H9 (cell line): ENCODE measurements at regions not wholly inside any gene's neighbourhood (a gene's known extent, or its start where the extent isn't known, plus 50 kb on each side); places are given as distances from the start of the nearest gene placed in this dataset.

ENCODE experiments used
- DNase-seq: peaks from one replicate; pipeline ENCODE4 v3.0.0-alpha.2; 2017
- H2AFZ ChIP-seq: one replicate; pipeline ENCODE4 v1.6.1; 2013; ENCODE audit warnings: mild to moderate bottlenecking, low read length, control low read depth, moderate library complexity
- H2AK5ac ChIP-seq: 2 replicates; pipeline ENCODE4 v1.6.1; 2013; ENCODE audit warnings: low read length, control low read depth, mixed read lengths; ENCODE audit not compliant: insufficient read length
- H2BK120ac ChIP-seq: one replicate; pipeline ENCODE4 v1.6.1; 2013; ENCODE audit warnings: low read depth, mild to moderate bottlenecking, low read length, control low read depth, inconsistent platforms; ENCODE audit not compliant: poor library complexity, severe bottlenecking
- H2BK12ac ChIP-seq: 2 replicates; pipeline ENCODE4 v1.6.1; 2013; ENCODE audit warnings: low read length, control low read depth, mixed read lengths, low read depth; ENCODE audit not compliant: insufficient read length
- H2BK15ac ChIP-seq: 2 replicates; pipeline ENCODE4 v1.6.1; 2013; ENCODE audit warnings: low read depth, low read length, control low read depth
- H2BK20ac ChIP-seq: one replicate; pipeline ENCODE4 v1.6.1; 2013; ENCODE audit warnings: low read depth, mild to moderate bottlenecking, low read length, control low read depth, inconsistent platforms; ENCODE audit not compliant: poor library complexity, severe bottlenecking
- H2BK5ac ChIP-seq: 2 replicates; pipeline ENCODE4 v1.6.1; 2013; ENCODE audit warnings: low read length, control low read depth, mixed read lengths; ENCODE audit not compliant: insufficient read length
- H3K14ac ChIP-seq: 2 replicates; pipeline ENCODE4 v1.6.1; 2013; ENCODE audit warnings: low read length, control low read depth; ENCODE audit not compliant: insufficient read depth
- H3K18ac ChIP-seq: 2 replicates; pipeline ENCODE4 v1.6.1; 2013; ENCODE audit warnings: low read depth, mild to moderate bottlenecking, mixed read lengths, low read length, control low read depth; ENCODE audit not compliant: insufficient read length
- H3K23ac ChIP-seq: 2 replicates; pipeline ENCODE4 v1.6.1; 2013; ENCODE audit warnings: low read length, control low read depth, mixed read lengths, low read depth; ENCODE audit not compliant: insufficient read length
- H3K23me2 ChIP-seq: 2 replicates; pipeline ENCODE4 v1.6.1; 2013; ENCODE audit warnings: low read depth, mild to moderate bottlenecking, mixed read lengths, low read length, control low read depth; ENCODE audit not compliant: insufficient read length, poor library complexity, severe bottlenecking
- H3K27ac ChIP-seq: 2 replicates; pipeline ENCODE4 v1.5.1; 2013; ENCODE audit warnings: low read length, control low read depth, mixed read lengths, low read depth; ENCODE audit not compliant: insufficient read length
- H3K27me3 ChIP-seq: 2 replicates; pipeline ENCODE4 v1.6.1; 2013; ENCODE audit warnings: low read length, control low read depth, inconsistent platforms; ENCODE audit not compliant: insufficient read depth
- H3K4ac ChIP-seq: 2 replicates; pipeline ENCODE4 v1.6.1; 2013; ENCODE audit warnings: low read depth, mild to moderate bottlenecking, control low read depth, inconsistent platforms, low read length, moderate library complexity
- H3K4me1 ChIP-seq: 2 replicates; pipeline ENCODE4 v1.6.1; 2013; ENCODE audit warnings: low read length, control low read depth, inconsistent platforms; ENCODE audit not compliant: insufficient read depth
- H3K4me2 ChIP-seq: 2 replicates; pipeline ENCODE4 v1.6.1; 2013; ENCODE audit warnings: low read length, control low read depth, mixed read lengths; ENCODE audit not compliant: insufficient read length, insufficient read depth
- H3K56ac ChIP-seq: 2 replicates; pipeline ENCODE4 v1.6.1; 2013; ENCODE audit warnings: low read depth, mild to moderate bottlenecking, mixed read lengths, low read length, control low read depth; ENCODE audit not compliant: insufficient read length
- H3K79me1 ChIP-seq: 2 replicates; pipeline ENCODE4 v1.6.1; 2013; ENCODE audit warnings: low read depth, mild to moderate bottlenecking, moderate library complexity, low read length, control low read depth, inconsistent platforms; ENCODE audit not compliant: insufficient read depth, poor library complexity, severe bottlenecking
- H3K79me2 ChIP-seq: 2 replicates; pipeline ENCODE4 v1.6.1; 2013; ENCODE audit warnings: low read length, control low read depth, inconsistent platforms; ENCODE audit not compliant: insufficient read depth
- H3K9ac ChIP-seq: 2 replicates; pipeline ENCODE4 v1.6.1; 2013; ENCODE audit warnings: low read length, control low read depth, mixed read lengths; ENCODE audit not compliant: insufficient read length; ENCODE audit errors: extremely low read depth
- H3K9me3 ChIP-seq: one replicate; pipeline ENCODE4 v1.6.1; 2013; ENCODE audit warnings: low read depth, low read length, inconsistent platforms; ENCODE audit not compliant: control insufficient read depth
- H3T11ph ChIP-seq: one replicate; pipeline ENCODE4 v1.6.1; 2013; ENCODE audit warnings: mild to moderate bottlenecking, low read length, control low read depth, inconsistent platforms
- H4K20me1 ChIP-seq: one replicate; pipeline ENCODE4 v1.6.1; 2013; ENCODE audit not compliant: control insufficient read depth, insufficient read length, insufficient read depth
- H4K5ac ChIP-seq: 2 replicates; pipeline ENCODE4 v1.6.1; 2013; ENCODE audit warnings: low read depth, mild to moderate bottlenecking, mixed read lengths, low read length, control low read depth; ENCODE audit not compliant: insufficient read length
- H4K8ac ChIP-seq: replicated peaks from 2 replicates; pipeline ENCODE4 v1.6.1; 2013; ENCODE audit warnings: low read length, control low read depth, mixed read lengths, low read depth; ENCODE audit not compliant: insufficient read length
- H4K91ac ChIP-seq: 2 replicates; pipeline ENCODE4 v1.6.1; 2013; ENCODE audit warnings: low read depth, mild to moderate bottlenecking, moderate library complexity, mixed read lengths, low read length, control low read depth; ENCODE audit not compliant: insufficient read length
- H3K27ac Mint-ChIP-seq, 3 experiments: 2 replicates in 2 of 3; 3 replicates in 1 of 3; pipeline ENCODE4 v1.8.0; 2020 to 2021; ENCODE audit warnings: mixed read lengths in 3 of 3, mild to moderate bottlenecking in 1 of 3, moderate library complexity in 1 of 3
- H3K27me3 Mint-ChIP-seq: 2 replicates; pipeline ENCODE4 v1.8.0; 2021; ENCODE audit warnings: low read depth, mild to moderate bottlenecking, moderate library complexity, mixed read lengths
- H3K36me3 Mint-ChIP-seq, 3 experiments: 2 replicates in 2 of 3; 3 replicates in 1 of 3; pipeline ENCODE4 v1.8.0; 2020 to 2021; ENCODE audit warnings: low read depth in 3 of 3, mixed read lengths in 3 of 3; ENCODE audit not compliant: insufficient read depth in 1 of 3
- H3K4me1 Mint-ChIP-seq, 2 experiments: 2 replicates each; pipeline ENCODE4 v1.8.0; 2020; ENCODE audit warnings: mixed read lengths in 2 of 2
- H3K4me3 Mint-ChIP-seq, 2 experiments: 2 replicates in 1 of 2; 3 replicates in 1 of 2; pipeline ENCODE4 v1.8.0; 2020 to 2021; ENCODE audit warnings: mild to moderate bottlenecking in 2 of 2, mixed read lengths in 2 of 2, moderate library complexity in 1 of 2
- H3K9me3 Mint-ChIP-seq, 2 experiments: 2 replicates in 1 of 2; 3 replicates in 1 of 2; pipeline ENCODE4 v1.8.0; 2020; ENCODE audit warnings: mild to moderate bottlenecking in 2 of 2, mixed read lengths in 2 of 2, moderate library complexity in 1 of 2
- WGBS: extraction: QIAGEN DNeasy Blood & Tissue Kit; methylation state at CpG from one replicate; pipeline ENCODE4 v1.1.7; 2013; ENCODE audit warnings: missing lambda C conversion rate, low lambda C conversion rate, mixed read lengths; ENCODE audit not compliant: insufficient read length; ENCODE audit errors: extremely low coverage; 5-methylcytosine and 5-hydroxymethylcytosine counted together
- TF ChIP-seq, protein P1 (sequence below): fragments of 200-600 bp; sonication (generic); conservative IDR thresholded peaks from 3 replicates; pipeline ENCODE4 v1.8.0; 2021; ENCODE audit warnings: antibody characterized with exemption, mild to moderate bottlenecking

DNA sequence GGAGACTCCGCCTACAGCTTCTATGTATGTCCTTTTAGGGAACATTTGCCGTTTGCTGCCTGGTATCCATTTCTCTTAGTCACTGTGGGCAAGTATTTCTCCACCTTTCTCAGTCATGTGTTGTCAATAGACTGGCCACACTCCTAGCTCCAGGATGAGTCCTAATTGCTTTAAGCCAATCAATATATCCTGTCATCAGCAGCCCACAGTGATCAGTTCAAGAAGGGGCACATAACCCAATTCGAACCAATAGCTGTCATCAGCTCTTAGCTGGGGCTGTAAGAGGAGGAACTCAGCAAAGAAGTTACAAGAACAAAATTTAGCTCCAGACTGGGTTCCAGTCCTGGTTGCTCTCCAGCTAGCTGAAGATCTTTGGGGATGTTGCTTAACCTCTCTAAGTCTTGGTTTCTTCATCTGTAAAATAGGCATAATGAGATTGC is 70.7 kb upstream of the MAN2A1 start:
- Histone ChIP-seq H3K4me2 (no peak overlapping the region), H4K8ac (no peak overlapping the region), H3K4ac (no peak overlapping the region), H3K27me3 (no peaks in the 10 kb centered on the region), H4K20me1 (no peaks in the 10 kb centered on the region), H2BK20ac (no peak overlapping the region), H3T11ph (no peak overlapping the region), H2BK12ac (no peak overlapping the region), H3K14ac (no peak overlapping the region), H3K9me3 (no peaks in the 10 kb centered on the region), H2BK5ac (no peak overlapping the region), H2BK15ac (no peak overlapping the region), H3K23me2 (no peaks in the 10 kb centered on the region), H3K79me2 (no peaks in the 10 kb centered on the region), H3K9ac (no peak overlapping the region), H2BK120ac (no peak overlapping the region), H3K56ac (no peak overlapping the region), H3K27ac (no peak overlapping the region), H3K23ac (no peak overlapping the region), H2AFZ (no peak overlapping the region), H3K4me1 (no peaks in the 10 kb centered on the region), H4K5ac (no peak overlapping the region), H4K91ac (no peak overlapping the region), H3K79me1 (no peaks in the 10 kb centered on the region), H3K18ac (no peak overlapping the region), H2AK5ac (no peak overlapping the region)
- no CpG with 5 or more reads among the region's 3 CpGs for WGBS
- no peak for DNase-seq
- Mint-ChIP-seq H3K4me1 (no peaks in the 10 kb centered on the region), H3K27me3 (no peaks in the 10 kb centered on the region), H3K4me3 (no peak overlapping the region), H3K9me3 (no peaks in the 10 kb centered on the region), H3K27ac (no peak overlapping the region), H3K36me3 (no peaks in the 10 kb centered on the region)
- TF ChIP-seq, protein P1, sequence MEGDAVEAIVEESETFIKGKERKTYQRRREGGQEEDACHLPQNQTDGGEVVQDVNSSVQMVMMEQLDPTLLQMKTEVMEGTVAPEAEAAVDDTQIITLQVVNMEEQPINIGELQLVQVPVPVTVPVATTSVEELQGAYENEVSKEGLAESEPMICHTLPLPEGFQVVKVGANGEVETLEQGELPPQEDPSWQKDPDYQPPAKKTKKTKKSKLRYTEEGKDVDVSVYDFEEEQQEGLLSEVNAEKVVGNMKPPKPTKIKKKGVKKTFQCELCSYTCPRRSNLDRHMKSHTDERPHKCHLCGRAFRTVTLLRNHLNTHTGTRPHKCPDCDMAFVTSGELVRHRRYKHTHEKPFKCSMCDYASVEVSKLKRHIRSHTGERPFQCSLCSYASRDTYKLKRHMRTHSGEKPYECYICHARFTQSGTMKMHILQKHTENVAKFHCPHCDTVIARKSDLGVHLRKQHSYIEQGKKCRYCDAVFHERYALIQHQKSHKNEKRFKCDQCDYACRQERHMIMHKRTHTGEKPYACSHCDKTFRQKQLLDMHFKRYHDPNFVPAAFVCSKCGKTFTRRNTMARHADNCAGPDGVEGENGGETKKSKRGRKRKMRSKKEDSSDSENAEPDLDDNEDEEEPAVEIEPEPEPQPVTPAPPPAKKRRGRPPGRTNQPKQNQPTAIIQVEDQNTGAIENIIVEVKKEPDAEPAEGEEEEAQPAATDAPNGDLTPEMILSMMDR, result no peak
